Non-pigmented ciliary epithelial cell (primary cell): ENCODE measurements at regions not wholly inside any gene's neighbourhood (a gene's known extent, or its start where the extent isn't known, plus 50 kb on each side); places are given as distances from the start of the nearest gene placed in this dataset.

ENCODE experiments used
- DNase-seq: peaks from one replicate; pipeline ENCODE4 v3.0.0-alpha.2; 2010; ENCODE audit warnings: low read depth

DNA sequence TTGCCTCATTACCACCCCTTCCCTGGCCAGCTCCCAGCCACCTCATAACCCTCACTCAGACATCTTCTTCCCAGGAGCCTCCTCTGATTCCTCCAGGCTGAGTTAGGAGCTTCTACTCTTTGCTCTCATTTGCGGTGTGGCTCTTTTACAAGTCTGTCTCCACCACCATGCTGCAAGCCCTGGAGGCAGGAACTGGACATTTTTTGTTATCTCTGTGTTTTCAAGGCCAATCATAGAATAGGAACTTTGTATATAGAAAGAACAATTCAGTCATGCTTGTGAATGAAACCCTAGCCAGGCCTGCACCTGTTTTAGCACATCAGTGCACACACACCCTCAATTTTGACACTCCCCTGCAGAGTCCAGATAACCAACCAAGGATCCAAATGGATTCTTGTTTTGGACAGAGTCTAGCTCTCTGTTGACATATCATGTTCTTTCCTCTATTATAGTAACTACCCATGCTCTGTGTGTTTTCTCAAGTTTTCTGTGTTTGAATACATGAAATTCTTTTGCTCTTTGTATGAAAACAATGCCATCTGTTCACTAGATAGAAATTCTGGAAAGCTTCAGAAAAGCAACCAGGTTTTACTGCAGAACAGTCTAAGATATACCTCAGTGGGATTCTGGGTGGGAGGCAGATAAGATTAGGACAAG lies 60.9 kb upstream of the ZNF648 start:
- no peak for DNase-seq

GRCh38 chr1:182121787-182122186 lies 60.3 kb upstream of the ZNF648 start:
- DNase-seq = no peak

GRCh38 chr1:182120411-182121258 lies 59.1 kb upstream of the ZNF648 start:
- no peak for DNase-seq

- no peak for DNase-seq
These were observed 58.1 kb upstream of the ZNF648 start for GRCh38 chr1:182119631-182120030.

DNA sequence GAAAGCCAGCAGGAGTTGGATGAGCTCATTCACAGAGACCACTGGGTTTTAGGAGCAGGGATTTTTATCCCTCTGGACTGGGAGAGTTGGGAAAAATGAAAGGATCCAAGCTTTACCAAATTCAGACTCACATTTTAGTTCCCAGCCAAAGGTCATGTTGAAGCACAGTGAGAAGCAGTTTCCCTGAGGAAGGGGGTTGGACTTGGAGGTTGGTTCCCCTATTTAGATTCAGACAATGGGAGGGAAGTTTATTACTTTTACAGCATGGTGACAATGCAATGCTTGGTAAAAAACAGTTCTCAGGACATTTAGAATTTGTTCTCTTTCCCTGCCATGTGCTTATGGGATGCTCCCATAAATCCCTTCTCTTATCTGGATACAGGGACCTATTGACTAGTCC lies 57.3 kb upstream of the ZNF648 start:
- no peak for DNase-seq

DNA sequence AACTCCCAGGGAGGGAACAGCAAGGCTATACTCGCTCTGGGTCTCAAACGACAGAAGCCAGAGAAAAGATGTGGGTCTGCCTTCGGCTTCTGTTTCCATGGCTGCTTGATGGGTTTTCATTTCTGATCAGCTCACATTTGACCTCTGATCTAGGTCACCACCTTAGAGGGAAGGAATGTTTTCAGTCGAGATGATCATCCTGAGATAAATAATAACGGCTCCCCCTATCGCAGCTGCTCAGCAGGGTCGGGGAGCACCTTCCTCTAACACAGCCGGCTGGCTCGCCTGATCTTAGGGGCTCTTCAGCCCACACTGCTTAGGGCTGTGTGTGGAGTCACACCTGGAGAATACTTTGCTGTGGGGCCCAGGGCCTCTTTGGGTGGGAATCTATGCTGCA lies 53.1 kb upstream of the ZNF648 start:
- no peak for DNase-seq

DNA sequence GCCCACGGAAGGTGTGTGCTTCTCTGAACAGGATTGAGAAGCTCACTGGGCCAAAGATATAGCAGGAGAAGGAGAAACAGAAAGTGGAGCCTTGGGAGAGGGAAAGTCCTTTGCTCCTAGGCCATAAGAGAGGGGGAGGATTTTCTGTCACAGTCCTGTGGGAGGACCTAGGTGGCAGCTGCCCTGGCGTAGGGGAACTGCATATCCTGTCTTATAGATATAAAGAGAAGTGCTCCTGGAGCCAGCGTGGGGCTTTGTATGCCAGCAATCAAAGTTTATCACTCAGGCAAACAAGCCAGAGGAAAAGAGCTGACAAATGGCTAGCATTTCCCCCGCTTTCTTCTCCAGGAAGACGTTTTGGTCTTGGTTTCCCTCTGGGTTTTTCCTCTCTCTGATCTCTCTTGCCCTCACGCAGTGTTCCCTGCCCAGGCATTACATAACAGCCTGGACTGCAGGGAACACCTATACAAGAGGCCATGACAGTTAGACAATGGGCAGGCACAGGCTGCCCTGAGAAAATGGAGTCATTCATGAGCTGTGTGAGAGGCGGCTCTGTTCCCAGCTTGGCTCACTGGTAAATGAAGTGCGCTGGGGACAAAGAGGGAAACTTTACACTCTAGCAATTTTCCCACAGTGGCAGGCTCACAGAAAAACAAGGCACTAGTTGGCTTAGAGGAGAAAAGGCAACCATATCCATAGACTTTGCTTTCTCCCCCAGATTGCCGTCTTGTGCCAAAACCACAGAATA lies 52.5 kb upstream of the ZNF648 start:
- DNase-seq = no peak

DNA sequence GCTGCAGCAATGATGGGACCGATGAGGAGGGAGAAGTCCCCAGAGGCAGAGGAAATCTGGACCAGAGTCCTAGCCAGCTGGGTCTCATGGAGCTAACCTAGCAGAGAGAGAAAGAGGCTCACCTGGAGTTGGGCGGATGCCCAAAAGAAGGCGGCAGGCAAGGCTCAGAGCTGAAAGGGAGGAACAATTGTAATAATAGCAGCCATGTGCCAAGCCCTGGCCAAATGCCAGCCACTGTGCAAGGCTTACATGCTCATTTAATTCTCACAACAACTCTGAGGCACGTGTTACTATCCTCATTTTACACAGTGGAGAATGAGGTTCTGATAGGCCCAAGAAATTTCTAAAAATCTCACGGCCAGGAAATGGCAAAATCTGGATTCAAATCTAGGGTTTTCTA lies 50.0 kb upstream of the ZNF648 start:
- DNase-seq = no peak
